Mucosa of descending colon (tissue), 3 donors: ENCODE measurements at regions not wholly inside any gene's neighbourhood (a gene's known extent, or its start where the extent isn't known, plus 50 kb on each side); places are given as distances from the start of the nearest gene placed in this dataset.

Source experiments
- ATAC-seq: fragments of 200-7000 bp; cut with Tn5 transposase; one replicate; pipeline ENCODE4 v1.9.1; 2020; ENCODE audit warnings: mild to moderate bottlenecking, moderate library complexity
- DNase-seq, 3 donors: peaks; one replicate each; pipeline ENCODE4 v3.0.0-alpha.2; 2020
- H3K36me3 ChIP-seq: fragments of 200-600 bp; one replicate; pipeline ENCODE4 v1.8.0; 2021; ENCODE audit warnings: low read depth, mild to moderate bottlenecking
- H3K4me1 ChIP-seq: fragments of 200-600 bp; one replicate; pipeline ENCODE4 v1.8.0; 2021; ENCODE audit warnings: low read depth, mild to moderate bottlenecking
- H3K4me3 ChIP-seq: fragments of 200-600 bp; one replicate; pipeline ENCODE4 v1.8.0; 2021; ENCODE audit warnings: mild to moderate bottlenecking
- H3K9me3 ChIP-seq: fragments of 200-600 bp; one replicate; pipeline ENCODE4 v1.8.0; 2021; ENCODE audit warnings: mild to moderate bottlenecking
- intact Hi-C, 2 donors: fragments of 100-400 bp; cut with DNase I in 1 of 2; cut with micrococcal nuclease in 1 of 2; formaldehyde crosslinking; loops; one replicate each; pipeline versions ENCODE4 v1.11.0 to v1.11.1; 2022; cut with DNase I, micrococcal nuclease
- TF ChIP-seq, protein P1 (sequence below): fragments of 200-600 bp; IDR thresholded peaks from one replicate; pipeline ENCODE4 v1.8.0; 2022; ENCODE audit warnings: antibody characterized with exemption, mild to moderate bottlenecking
- donor health status: DM: no; HTN: no; CAD: no; lungs with moderate emphysema.
- donor health status: DM: no; HTN: no; CAD: no.
- donor health status: DM: no; HTN: yes; CAD: no.

DNA sequence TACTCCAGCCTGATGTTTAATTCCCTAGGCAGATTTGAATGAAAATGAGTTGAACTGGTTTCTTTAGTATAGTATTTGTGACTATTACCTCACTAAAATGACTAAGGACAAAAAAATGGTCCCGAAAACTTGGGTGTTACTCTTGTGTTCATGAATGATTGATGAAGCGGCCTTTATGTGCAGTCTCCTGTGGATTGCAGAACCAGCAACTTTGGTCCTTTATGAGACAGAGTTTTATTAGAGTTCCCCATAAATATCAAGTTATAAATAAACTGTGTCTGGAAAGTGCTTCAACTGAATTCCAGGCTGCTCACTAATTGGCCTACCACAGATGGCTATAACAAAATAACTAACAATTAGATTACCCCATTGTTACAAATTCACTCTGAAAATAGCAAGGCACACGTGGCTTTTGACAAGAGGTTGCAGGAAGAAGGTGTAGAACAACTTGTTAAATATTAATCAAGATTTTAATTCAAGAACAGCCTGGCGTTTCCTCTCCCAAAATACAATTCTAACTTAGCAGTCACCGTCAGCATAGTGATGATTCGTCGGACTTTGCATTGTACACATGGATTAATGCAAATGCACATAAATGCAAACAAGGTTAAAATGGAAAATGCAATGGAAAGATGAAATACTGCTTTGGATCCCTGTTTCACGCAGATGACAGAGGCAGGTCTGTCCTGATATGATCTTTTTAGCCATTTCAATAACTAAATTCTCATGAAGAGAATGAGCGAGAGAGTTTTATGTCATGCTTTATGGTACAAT lies 567.3 kb upstream of the ZNF717 start:
- no peak for ATAC-seq
- Histone ChIP-seq H3K9me3 (peaks cover 2% of the 10 kb centered on the region), H3K4me1 (no peaks in the 10 kb centered on the region), H3K4me3 (no peak overlapping the region), H3K36me3 (no peaks in the 10 kb centered on the region)
- TF ChIP-seq, protein P1, sequence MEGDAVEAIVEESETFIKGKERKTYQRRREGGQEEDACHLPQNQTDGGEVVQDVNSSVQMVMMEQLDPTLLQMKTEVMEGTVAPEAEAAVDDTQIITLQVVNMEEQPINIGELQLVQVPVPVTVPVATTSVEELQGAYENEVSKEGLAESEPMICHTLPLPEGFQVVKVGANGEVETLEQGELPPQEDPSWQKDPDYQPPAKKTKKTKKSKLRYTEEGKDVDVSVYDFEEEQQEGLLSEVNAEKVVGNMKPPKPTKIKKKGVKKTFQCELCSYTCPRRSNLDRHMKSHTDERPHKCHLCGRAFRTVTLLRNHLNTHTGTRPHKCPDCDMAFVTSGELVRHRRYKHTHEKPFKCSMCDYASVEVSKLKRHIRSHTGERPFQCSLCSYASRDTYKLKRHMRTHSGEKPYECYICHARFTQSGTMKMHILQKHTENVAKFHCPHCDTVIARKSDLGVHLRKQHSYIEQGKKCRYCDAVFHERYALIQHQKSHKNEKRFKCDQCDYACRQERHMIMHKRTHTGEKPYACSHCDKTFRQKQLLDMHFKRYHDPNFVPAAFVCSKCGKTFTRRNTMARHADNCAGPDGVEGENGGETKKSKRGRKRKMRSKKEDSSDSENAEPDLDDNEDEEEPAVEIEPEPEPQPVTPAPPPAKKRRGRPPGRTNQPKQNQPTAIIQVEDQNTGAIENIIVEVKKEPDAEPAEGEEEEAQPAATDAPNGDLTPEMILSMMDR: no peak
- intact Hi-C loops: no loop called here
- DNase-seq: no peak

DNA sequence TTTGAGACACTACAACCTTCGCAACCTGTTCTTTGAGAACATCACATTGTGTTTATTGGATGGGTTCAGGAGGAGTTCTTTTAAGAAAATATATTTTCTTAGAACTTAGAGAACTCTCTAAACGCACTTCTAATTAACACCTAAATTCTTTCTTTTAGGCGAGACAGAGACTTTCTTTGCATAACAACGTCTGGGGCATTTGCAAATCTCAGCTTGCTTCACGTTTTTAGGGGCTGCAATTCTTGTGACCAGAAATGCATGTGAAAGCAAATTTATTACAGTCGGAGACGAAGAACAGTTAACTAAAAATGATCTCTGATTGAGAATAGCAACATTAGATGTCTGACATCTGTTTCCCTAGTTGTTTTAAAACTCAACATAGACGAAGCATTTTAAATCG lies 568.3 kb upstream of the ZNF717 start:
- ATAC-seq: no peak
- no peak overlapping the region for H3K4me3 ChIP-seq
- peaks cover 2% of the 10 kb centered on the region for H3K9me3 ChIP-seq
- no peaks in the 10 kb centered on the region for H3K36me3 ChIP-seq
- intact Hi-C loops: no loop called here
- no peaks in the 10 kb centered on the region for H3K4me1 ChIP-seq
- no peak for DNase-seq
- TF ChIP-seq, protein P1: no peak

DNA sequence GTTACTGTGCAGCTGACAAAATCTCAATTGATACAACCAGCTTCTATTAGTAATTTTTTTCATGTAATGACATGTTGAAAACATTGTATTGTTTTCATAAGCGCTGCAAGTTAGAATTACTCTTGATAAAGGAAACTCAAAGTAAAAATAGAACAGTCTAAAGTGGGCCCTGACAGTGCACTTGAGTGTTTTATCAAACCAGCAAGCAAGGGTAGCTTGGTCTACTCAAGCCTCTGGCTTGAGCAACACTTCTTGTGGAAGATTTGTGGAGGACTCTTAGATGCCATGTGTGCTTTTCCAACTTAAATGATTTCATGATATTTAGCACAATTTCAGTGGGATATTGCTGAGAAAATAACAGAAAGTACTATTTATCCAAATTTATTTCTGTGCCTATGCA lies 575.7 kb upstream of the ZNF717 start:
- ATAC-seq: no peak
- Histone ChIP-seq H3K4me1 (no peaks in the 10 kb centered on the region), H3K9me3 (peaks cover 2% of the 10 kb centered on the region), H3K4me3 (no peak overlapping the region), H3K36me3 (no peaks in the 10 kb centered on the region)
- TF ChIP-seq, protein P1: no peak
- intact Hi-C loops: no loop called here
- DNase-seq: no peak

DNA sequence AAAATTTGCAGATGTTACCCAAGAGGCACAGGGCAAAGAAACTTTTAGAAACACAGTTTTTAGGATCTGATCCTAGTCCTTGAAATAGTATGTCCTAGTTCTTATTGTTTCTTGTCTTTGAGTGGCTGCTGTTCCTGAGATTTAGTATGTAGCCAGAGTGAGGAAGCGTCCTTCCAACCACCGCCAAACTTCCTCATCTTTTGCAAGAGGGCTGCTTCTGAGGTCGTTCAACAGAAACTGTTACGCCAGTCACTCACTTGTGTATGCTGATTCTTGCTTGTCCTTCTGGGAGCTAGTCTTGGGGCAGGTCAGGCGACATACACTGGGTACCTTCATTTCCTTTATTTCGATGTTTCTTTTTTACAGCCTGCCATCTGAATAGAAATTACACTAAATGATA lies 577.3 kb upstream of the ZNF717 start:
- peaks cover 2% of the 10 kb centered on the region for H3K9me3 ChIP-seq
- no peak for DNase-seq
- H3K4me1 ChIP-seq: no peaks in the 10 kb centered on the region
- H3K36me3 ChIP-seq: no peaks in the 10 kb centered on the region
- ATAC-seq: no peak
- no peak overlapping the region for H3K4me3 ChIP-seq
- intact Hi-C loops: no loop called here
- TF ChIP-seq, protein P1: no peak

DNA sequence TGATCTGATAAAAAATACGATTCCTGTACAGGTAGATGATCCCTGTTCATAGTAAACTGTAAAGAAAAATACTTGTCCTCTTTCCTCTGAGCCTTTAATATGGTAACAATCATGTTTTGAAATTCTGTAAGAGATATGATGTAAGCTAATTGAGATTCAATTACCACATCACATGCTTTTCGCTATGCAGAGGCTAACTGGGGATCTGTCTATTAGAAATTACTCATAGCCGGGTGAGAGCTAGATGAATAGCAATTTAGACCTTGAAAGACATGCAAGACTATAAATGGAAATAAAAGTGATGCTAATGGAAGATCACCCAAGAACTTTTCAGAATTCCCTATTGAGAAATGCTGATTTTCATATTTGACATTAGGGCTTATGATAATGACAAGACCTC lies 579.9 kb upstream of the ZNF717 start:
- no peak for DNase-seq
- Histone ChIP-seq H3K9me3 (peaks cover 2% of the 10 kb centered on the region), H3K36me3 (no peaks in the 10 kb centered on the region), H3K4me1 (no peaks in the 10 kb centered on the region), H3K4me3 (no peak overlapping the region)
- intact Hi-C loops: no loop called here
- TF ChIP-seq, protein P1: no peak
- ATAC-seq: no peak
